PFSK-1 (cell line): ENCODE measurements at regions not wholly inside any gene's neighbourhood (a gene's known extent, or its start where the extent isn't known, plus 50 kb on each side); places are given as distances from the start of the nearest gene placed in this dataset.

Experiments
- FOXP2 ChIP-seq: optimal IDR thresholded peaks from 2 replicates; pipeline ENCODE3; 2011; ENCODE audit warnings: borderline replicate concordance, control low read depth, inconsistent platforms; ENCODE audit not compliant: insufficient read depth; ENCODE audit errors: extremely low read length, extremely low read depth
- POLR2AphosphoS5 ChIP-seq: IDR thresholded peaks from 2 replicates; pipeline ENCODE4 v1.6.1; 2012; ENCODE audit warnings: low read depth, mild to moderate bottlenecking, control low read depth, low read length, moderate library complexity
- SIN3A ChIP-seq: IDR thresholded peaks from 2 replicates; pipeline ENCODE4 v1.6.1; 2012; ENCODE audit warnings: mild to moderate bottlenecking, low read length, moderate library complexity, borderline replicate concordance; ENCODE audit not compliant: insufficient read depth
- TAF1 ChIP-seq: IDR thresholded peaks from 2 replicates; pipeline ENCODE4 v1.6.1; 2012; ENCODE audit warnings: low read length, control low read depth, borderline replicate concordance; ENCODE audit not compliant: insufficient read depth
- TF ChIP-seq, protein P1 (sequence below), 2 experiments: IDR thresholded peaks; 2 replicates each; pipeline versions ENCODE4 v1.6.1 to v1.8.0; 2011 to 2012; ENCODE audit warnings: low read depth in 2 of 2, low read length in 2 of 2, control low read depth in 1 of 2, inconsistent platforms in 1 of 2, mild to moderate bottlenecking in 1 of 2, moderate library complexity in 1 of 2; ENCODE audit not compliant: insufficient read depth in 1 of 2

GRCh38 chr5:28403846-28404245 lies 1365.5 kb upstream of the CDH9 start:
- TF ChIP-seq SIN3A = no peak
- TF ChIP-seq TAF1 = no peak
- no peak for TF ChIP-seq POLR2AphosphoS5
- TF ChIP-seq, protein P1, sequence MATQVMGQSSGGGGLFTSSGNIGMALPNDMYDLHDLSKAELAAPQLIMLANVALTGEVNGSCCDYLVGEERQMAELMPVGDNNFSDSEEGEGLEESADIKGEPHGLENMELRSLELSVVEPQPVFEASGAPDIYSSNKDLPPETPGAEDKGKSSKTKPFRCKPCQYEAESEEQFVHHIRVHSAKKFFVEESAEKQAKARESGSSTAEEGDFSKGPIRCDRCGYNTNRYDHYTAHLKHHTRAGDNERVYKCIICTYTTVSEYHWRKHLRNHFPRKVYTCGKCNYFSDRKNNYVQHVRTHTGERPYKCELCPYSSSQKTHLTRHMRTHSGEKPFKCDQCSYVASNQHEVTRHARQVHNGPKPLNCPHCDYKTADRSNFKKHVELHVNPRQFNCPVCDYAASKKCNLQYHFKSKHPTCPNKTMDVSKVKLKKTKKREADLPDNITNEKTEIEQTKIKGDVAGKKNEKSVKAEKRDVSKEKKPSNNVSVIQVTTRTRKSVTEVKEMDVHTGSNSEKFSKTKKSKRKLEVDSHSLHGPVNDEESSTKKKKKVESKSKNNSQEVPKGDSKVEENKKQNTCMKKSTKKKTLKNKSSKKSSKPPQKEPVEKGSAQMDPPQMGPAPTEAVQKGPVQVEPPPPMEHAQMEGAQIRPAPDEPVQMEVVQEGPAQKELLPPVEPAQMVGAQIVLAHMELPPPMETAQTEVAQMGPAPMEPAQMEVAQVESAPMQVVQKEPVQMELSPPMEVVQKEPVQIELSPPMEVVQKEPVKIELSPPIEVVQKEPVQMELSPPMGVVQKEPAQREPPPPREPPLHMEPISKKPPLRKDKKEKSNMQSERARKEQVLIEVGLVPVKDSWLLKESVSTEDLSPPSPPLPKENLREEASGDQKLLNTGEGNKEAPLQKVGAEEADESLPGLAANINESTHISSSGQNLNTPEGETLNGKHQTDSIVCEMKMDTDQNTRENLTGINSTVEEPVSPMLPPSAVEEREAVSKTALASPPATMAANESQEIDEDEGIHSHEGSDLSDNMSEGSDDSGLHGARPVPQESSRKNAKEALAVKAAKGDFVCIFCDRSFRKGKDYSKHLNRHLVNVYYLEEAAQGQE (IDR thresholded peaks at IDR 0.05; ENCODE audit: insufficient read depth in 1 of 2, low read depth in 2 of 2, low read length in 2 of 2) = no peak
- no peak for TF ChIP-seq FOXP2

GRCh38 chr5:28402590-28403301 lies 1364.4 kb upstream of the CDH9 start:
- TF ChIP-seq, protein P1 (IDR thresholded peaks at IDR 0.05; ENCODE audit: insufficient read depth in 1 of 2, low read depth in 2 of 2, low read length in 2 of 2) = no peak
- TF ChIP-seq TAF1 = no peak

DNA sequence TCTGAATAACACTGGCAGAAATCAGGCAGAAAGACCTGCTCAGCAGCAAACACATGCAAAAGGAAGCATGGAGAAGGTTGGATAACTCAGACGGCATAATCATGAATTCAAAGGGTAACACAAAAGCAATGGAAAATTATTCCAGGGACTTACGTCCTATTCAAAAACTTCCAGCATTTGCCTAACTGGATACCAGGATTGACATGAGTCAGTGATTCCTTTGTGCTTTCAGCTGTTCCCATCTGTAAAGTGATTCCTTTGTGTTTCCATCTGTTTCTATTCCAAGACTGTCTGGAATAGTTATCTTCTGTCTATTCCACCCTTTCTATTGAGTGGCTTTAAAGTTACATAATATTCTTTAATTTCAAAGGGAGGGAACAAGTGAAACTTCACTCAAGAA lies 1361.7 kb upstream of the CDH9 start:
- TF ChIP-seq FOXP2 = no peak
- TF ChIP-seq, protein P1 (IDR thresholded peaks at IDR 0.05; ENCODE audit: insufficient read depth in 1 of 2, low read depth in 2 of 2, low read length in 2 of 2) = no peak
- TF ChIP-seq SIN3A = no peak

- TF ChIP-seq, protein P1 (IDR thresholded peaks at IDR 0.05; ENCODE audit: insufficient read depth in 1 of 2, low read depth in 2 of 2, low read length in 2 of 2) = no peak
- TF ChIP-seq SIN3A = no peak
- no peak for TF ChIP-seq FOXP2
- no peak for TF ChIP-seq TAF1
- no peak for TF ChIP-seq POLR2AphosphoS5
These were observed 1360.8 kb upstream of the CDH9 start for GRCh38 chr5:28399211-28399610.

DNA sequence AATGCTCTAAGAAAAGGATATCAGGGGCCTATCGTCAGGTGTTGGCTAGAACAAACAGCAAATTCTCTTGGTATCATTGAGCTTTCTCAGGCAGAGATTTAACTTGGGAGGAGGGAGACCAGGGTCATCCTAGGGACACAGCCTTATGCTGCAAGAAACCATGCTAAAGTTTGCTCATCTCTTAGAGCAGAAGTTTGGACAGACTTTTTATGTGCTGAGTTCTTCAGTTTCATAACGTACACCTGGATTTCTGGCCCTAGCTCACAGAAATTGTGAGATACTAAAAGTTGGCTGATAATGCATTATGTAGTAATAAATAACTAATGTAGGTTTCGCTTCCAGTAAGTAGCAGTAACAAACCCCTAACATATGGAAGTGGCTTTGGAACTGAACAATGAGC lies 1359.8 kb upstream of the CDH9 start:
- TF ChIP-seq FOXP2 = no peak
- no peak for TF ChIP-seq POLR2AphosphoS5
- TF ChIP-seq SIN3A = no peak
- no peak for TF ChIP-seq TAF1
- TF ChIP-seq, protein P1 (IDR thresholded peaks at IDR 0.05; ENCODE audit: insufficient read depth in 1 of 2, low read depth in 2 of 2, low read length in 2 of 2) = no peak
